ENCODE measurements at regions not wholly inside any gene's neighbourhood (a gene's known extent, or its start where the extent isn't known, plus 50 kb on each side); places are given as distances from the start of the nearest gene placed in this dataset.
A peak's percentile ranks its signal among the peaks of the same experiment; 100 is the strongest.

- TF ChIP-seq MAX (IDR thresholded peaks at IDR 0.05): no peak
- TF ChIP-seq RAD21 (IDR thresholded peaks at IDR 0.05; ENCODE audit: low read depth): no peak
- no peak for TF ChIP-seq CEBPB (IDR thresholded peaks at IDR 0.05; ENCODE audit: low read depth)
- TF ChIP-seq ELF1 (IDR thresholded peaks at IDR 0.05; ENCODE audit: borderline replicate concordance, low read depth): no peak
- no peak for TF ChIP-seq ZNF274 (IDR thresholded peaks at IDR 0.05; ENCODE audit: low read depth, low read length)
- TF ChIP-seq EGR1 (IDR thresholded peaks at IDR 0.05; ENCODE audit: low read depth): no peak
- no peak for TF ChIP-seq YY1 (IDR thresholded peaks at IDR 0.05; ENCODE audit: extremely low read depth, insufficient replicate concordance, low read depth, low read length)
- no peak for TF ChIP-seq CBX3 (IDR thresholded peaks at IDR 0.05; ENCODE audit: low read depth)
Measured at GRCh38 chr10:71023704-71024283, 135.4 kb upstream of the PCBD1 start (continued).

- no peaks in the 10 kb centered on the region for H3K27me3 ChIP-seq (ENCODE audit: insufficient read depth, low read length)
- no peaks in the 10 kb centered on the region for H3K36me3 ChIP-seq (ENCODE audit: control insufficient read depth in 1 of 2, insufficient read depth in 2 of 2, low read length in 2 of 2)
- no peaks in the 10 kb centered on the region for H3K9me2 ChIP-seq (ENCODE audit: insufficient read depth)
- H3K9ac ChIP-seq (ENCODE audit: low read length): no peak overlapping the region
- ATAC-seq (no peak), DNase-seq (ENCODE audit: low read depth, low spot score) (no peak)
- no peaks in the 10 kb centered on the region for H4K20me1 ChIP-seq (ENCODE audit: insufficient read depth)
- ChIA-PET CTCF (no interaction called here), RAD21 (ENCODE audit: low non-redundant PET in 1 of 2, low total read pairs in 2 of 2, uncharacterized antibody in 2 of 2, unreplicated experiment in 2 of 2) (no interaction called here), POLR2A (no interaction called here)
- no peak overlapping the region for H3K27ac ChIP-seq (ENCODE audit: low read depth, low read length)
- no peak for TF ChIP-seq ELF1 (IDR thresholded peaks at IDR 0.05; ENCODE audit: borderline replicate concordance, low read depth)
- no peak for TF ChIP-seq ZFX (IDR thresholded peaks at IDR 0.05)
- no peak for TF ChIP-seq SP1 (IDR thresholded peaks at IDR 0.05; ENCODE audit: low read depth)
- no peak for TF ChIP-seq POLR2A (IDR thresholded peaks at IDR 0.05; ENCODE audit: borderline replicate concordance, extremely low read depth, insufficient read depth, insufficient read length)
- no peak for TF ChIP-seq CBX3 (IDR thresholded peaks at IDR 0.05; ENCODE audit: low read depth)
- H3K79me2 ChIP-seq (ENCODE audit: insufficient read depth, low read length): no peaks in the 10 kb centered on the region
- no peak overlapping the region for H3K4me3 ChIP-seq (replicated peaks in 1 of 2; ENCODE audit: low read depth in 1 of 2, low read length in 2 of 2)
- no peaks in the 10 kb centered on the region for H3K4me1 ChIP-seq (ENCODE audit: control insufficient read depth in 1 of 2, insufficient read depth in 2 of 2, low read length in 2 of 2)
- H3K9me3 ChIP-seq (ENCODE audit: control insufficient read depth in 1 of 2, insufficient read depth in 1 of 2, low read depth in 1 of 2, low read length in 2 of 2): no peaks in the 10 kb centered on the region
- intact Hi-C loops (cut with micrococcal nuclease): no loop called here
- peak overlapping the region; percentile 45 for H2AFZ ChIP-seq (ENCODE audit: low read depth, low read length, poor library complexity, severe bottlenecking)
- no peak overlapping the region for H3K4me2 ChIP-seq (ENCODE audit: low read length)
- no TSS peak for BruUV-seq (replicated peaks)
Measured at GRCh38 chr10:71024490-71024889, 136.1 kb upstream of the PCBD1 start.

All from HCT116 (cell line).